Tibial nerve (tissue), 4 donors: ENCODE measurements at regions not wholly inside any gene's neighbourhood (a gene's known extent, or its start where the extent isn't known, plus 50 kb on each side); places are given as distances from the start of the nearest gene placed in this dataset.
"Not testable (repeated sequence)": the region's sequence is repeated elsewhere in the genome, so short reads cannot be mapped to it uniquely, and the experiment has no call there.

Source experiments
- DNase-seq, 2 donors: peaks; one replicate each; pipeline ENCODE4 v3.0.0-alpha.2; 2019; ENCODE audit warnings: low spot score in 2 of 2
- H3K27ac ChIP-seq, 4 donors: fragments of 200-600 bp; sonication (generic) in 3 of 4; one replicate each; pipeline ENCODE4 v1.5.1; 2017 to 2019; ENCODE audit warnings: mild to moderate bottlenecking in 1 of 4
- H3K27me3 ChIP-seq, 2 donors: fragments of 200-600 bp; sonication (generic) in 1 of 2; one replicate each; pipeline versions ENCODE4 v1.5.1 to v1.6.0; 2017 to 2019
- H3K36me3 ChIP-seq, 3 donors: fragments of 200-600 bp; sonication (generic); one replicate each; pipeline ENCODE4 v1.5.1; 2018 to 2019
- H3K4me1 ChIP-seq, 4 donors: fragments of 200-600 bp; sonication (generic) in 3 of 4; one replicate each; pipeline ENCODE4 v1.5.1; 2017 to 2019
- H3K4me3 ChIP-seq, 4 donors: fragments of 200-600 bp; sonication (generic) in 3 of 4; one replicate each; pipeline ENCODE4 v1.5.1; 2017 to 2019; ENCODE audit warnings: mild to moderate bottlenecking in 1 of 4, moderate library complexity in 1 of 4
- H3K9me3 ChIP-seq, 4 donors: fragments of 200-600 bp; sonication (generic) in 3 of 4; one replicate each; pipeline ENCODE4 v1.5.1; 2017 to 2019
- CTCF ChIP-seq, 5 experiments: fragments of 200-600 bp in 3 of 5; fragments of 450-650 bp in 2 of 5; sonication (generic) in 3 of 5; IDR thresholded peaks; one replicate each; pipeline ENCODE4 v1.5.1; 2016 to 2019; ENCODE audit warnings: antibody characterized with exemption in 5 of 5, mild to moderate bottlenecking in 3 of 5, moderate library complexity in 2 of 5
- EP300 ChIP-seq, 2 donors: sonication (generic); formaldehyde crosslinking; IDR thresholded peaks; one replicate each; pipeline ENCODE4 v1.6.1; 2017; ENCODE audit warnings: antibody characterized with exemption in 2 of 2, mild to moderate bottlenecking in 1 of 2
- POLR2A ChIP-seq, 2 donors: fragments of 450-650 bp; IDR thresholded peaks; one replicate each; pipeline ENCODE4 v1.6.1; 2017; ENCODE audit warnings: antibody characterized with exemption in 2 of 2, mild to moderate bottlenecking in 2 of 2, moderate library complexity in 2 of 2
- WGBS, 2 donors: methylation state at CpG; one replicate each; pipeline ENCODE4 v1.1.5; 2018; 5-methylcytosine and 5-hydroxymethylcytosine counted together

- H3K4me1 ChIP-seq: no peaks in the 10 kb centered on the region
- no peaks in the 10 kb centered on the region for H3K27me3 ChIP-seq
- H3K27ac ChIP-seq: no peak overlapping the region
- no peak for TF ChIP-seq POLR2A (IDR thresholded peaks at IDR 0.05)
- no peak for TF ChIP-seq EP300 (IDR thresholded peaks at IDR 0.05)
- TF ChIP-seq CTCF (IDR thresholded peaks at IDR 0.05): no peak
- H3K36me3 ChIP-seq: no peaks in the 10 kb centered on the region
- DNase-seq: no peak
- H3K4me3 ChIP-seq: no peak overlapping the region
- 49 to 58% methylated on average over 6 of the region's 6 CpGs for WGBS, 2 donors
- no peaks in the 10 kb centered on the region for H3K9me3 ChIP-seq
Measured at GRCh38 chrX:7987160-7988012, 60.2 kb upstream of the PNPLA4 start.

GRCh38 chrX:7986738-7987137, 59.5 kb upstream of the PNPLA4 start:
- H3K9me3 ChIP-seq, H3K4me1 ChIP-seq, H3K27me3 ChIP-seq, H3K36me3 ChIP-seq, H3K27ac ChIP-seq, DNase-seq, H3K4me3 ChIP-seq: not testable (repeated sequence)
- 89 to 93% methylated on average over 9 of the region's 9 CpGs for WGBS, 2 donors

- no peak overlapping the region for H3K4me3 ChIP-seq
- no peaks in the 10 kb centered on the region for H3K36me3 ChIP-seq
- no peak for TF ChIP-seq EP300 (IDR thresholded peaks at IDR 0.05)
- no peak for TF ChIP-seq POLR2A (IDR thresholded peaks at IDR 0.05)
- TF ChIP-seq CTCF (IDR thresholded peaks at IDR 0.05): no peak
- DNase-seq: no peak
- H3K9me3 ChIP-seq: no peaks in the 10 kb centered on the region
- H3K27ac ChIP-seq: no peak overlapping the region
- H3K4me1 ChIP-seq: no peaks in the 10 kb centered on the region
- H3K27me3 ChIP-seq: no peaks in the 10 kb centered on the region
Measured at GRCh38 chrX:7985568-7985967, 58.4 kb upstream of the PNPLA4 start.

GRCh38 chrX:7983581-7983980, 56.4 kb upstream of the PNPLA4 start:
- WGBS, 2 donors: 79 to 100% methylated on average over 1 of the region's 1 CpG
- H3K27me3 ChIP-seq: no peaks in the 10 kb centered on the region

More at GRCh38 chrX:7983581-7983980, 56.4 kb upstream of the PNPLA4 start:
- Histone ChIP-seq H3K27ac (no peak overlapping the region), H3K9me3 (no peaks in the 10 kb centered on the region), H3K4me3 (no peak overlapping the region), H3K4me1 (no peaks in the 10 kb centered on the region), H3K36me3 (no peaks in the 10 kb centered on the region)
- no peak for DNase-seq
- no peak for TF ChIP-seq EP300 (IDR thresholded peaks at IDR 0.05)
- no peak for TF ChIP-seq POLR2A (IDR thresholded peaks at IDR 0.05)
- TF ChIP-seq CTCF (IDR thresholded peaks at IDR 0.05): no peak
